HUES48 (cell line): ENCODE measurements at regions not wholly inside any gene's neighbourhood (a gene's known extent, or its start where the extent isn't known, plus 50 kb on each side); places are given as distances from the start of the nearest gene placed in this dataset.
"Not testable (repeated sequence)": the region's sequence is repeated elsewhere in the genome, so short reads cannot be mapped to it uniquely, and the experiment has no call there.

Experiments used
- H3K27ac ChIP-seq: one replicate; pipeline ENCODE4 v1.7.0; 2013; ENCODE audit warnings: low read depth, low read length, inconsistent platforms
- H3K27me3 ChIP-seq: 2 replicates; pipeline ENCODE4 v1.6.1; 2013; ENCODE audit warnings: mild to moderate bottlenecking, low read length; ENCODE audit not compliant: control insufficient read depth, insufficient read depth
- H3K36me3 ChIP-seq: 2 replicates; pipeline ENCODE4 v1.6.1; 2013; ENCODE audit warnings: low read length; ENCODE audit not compliant: control insufficient read depth, insufficient read depth
- H3K4me1 ChIP-seq: 2 replicates; pipeline ENCODE4 v1.6.1; 2013; ENCODE audit warnings: mild to moderate bottlenecking, low read length; ENCODE audit not compliant: control insufficient read depth, insufficient read depth
- H3K4me3 ChIP-seq: 2 replicates; pipeline ENCODE4 v1.5.1; 2013; ENCODE audit warnings: mild to moderate bottlenecking, low read depth, low read length
- H3K9ac ChIP-seq: 2 replicates; pipeline ENCODE4 v1.6.1; 2013; ENCODE audit warnings: mild to moderate bottlenecking, low read depth, low read length, moderate library complexity
- H3K9me3 ChIP-seq: 2 replicates; pipeline ENCODE4 v1.6.1; 2013; ENCODE audit warnings: low read length; ENCODE audit not compliant: control insufficient read depth, insufficient read depth

- no peak overlapping the region for H3K9ac ChIP-seq
- H3K4me3 ChIP-seq, result no peak overlapping the region
- H3K36me3 ChIP-seq, result no peaks in the 10 kb centered on the region
- peaks cover 3% of the 10 kb centered on the region; the same call in 1 of the 2 replicates for H3K9me3 ChIP-seq
- no peaks in the 10 kb centered on the region for H3K27me3 ChIP-seq
- no peak overlapping the region for H3K27ac ChIP-seq
- no peaks in the 10 kb centered on the region for H3K4me1 ChIP-seq
Measured at GRCh38 chr10:52949899-52950298, 177.3 kb upstream of the MBL2 start.

GRCh38 chr10:52946486-52946885 is 173.9 kb upstream of the MBL2 start:
- Histone ChIP-seq H3K27ac (no peak overlapping the region), H3K4me1 (no peaks in the 10 kb centered on the region), H3K36me3 (no peaks in the 10 kb centered on the region), H3K4me3 (no peak overlapping the region), H3K9me3 (peaks cover 3% of the 10 kb centered on the region; the same call in 1 of the 2 replicates), H3K9ac (no peak overlapping the region), H3K27me3 (no peaks in the 10 kb centered on the region)

- H3K27ac ChIP-seq, H3K9me3 ChIP-seq, H3K27me3 ChIP-seq, H3K4me3 ChIP-seq, H3K4me1 ChIP-seq, H3K36me3 ChIP-seq, H3K9ac ChIP-seq: not testable (repeated sequence)
Measured at GRCh38 chr10:52945521-52945920, 172.9 kb upstream of the MBL2 start.

DNA sequence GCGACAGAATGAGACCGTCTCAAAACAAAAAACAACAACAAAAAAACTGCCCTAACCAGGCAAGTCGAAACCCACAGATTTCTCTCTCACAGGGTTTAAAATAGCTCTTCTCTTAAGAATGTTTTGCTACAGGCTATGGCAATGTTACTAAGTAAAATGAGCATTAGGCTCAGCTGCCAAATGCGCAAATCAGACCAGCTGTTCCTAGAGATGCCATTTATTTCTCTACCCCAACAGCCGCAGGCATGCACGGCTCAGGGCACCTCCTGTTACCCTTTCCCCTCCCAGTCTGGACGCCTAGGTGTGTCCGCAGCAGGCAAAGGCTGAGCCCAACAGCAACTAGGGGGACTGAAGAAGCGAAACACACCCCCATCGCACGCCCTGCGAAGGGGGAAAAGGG is 168.3 kb upstream of the MBL2 start:
- H3K9me3 ChIP-seq, result no peaks in the 10 kb centered on the region
- no peak overlapping the region for H3K27ac ChIP-seq
- no peak overlapping the region for H3K4me3 ChIP-seq
- H3K4me1 ChIP-seq, result no peaks in the 10 kb centered on the region
- no peaks in the 10 kb centered on the region for H3K36me3 ChIP-seq
- no peaks in the 10 kb centered on the region for H3K27me3 ChIP-seq
- no peak overlapping the region for H3K9ac ChIP-seq

DNA sequence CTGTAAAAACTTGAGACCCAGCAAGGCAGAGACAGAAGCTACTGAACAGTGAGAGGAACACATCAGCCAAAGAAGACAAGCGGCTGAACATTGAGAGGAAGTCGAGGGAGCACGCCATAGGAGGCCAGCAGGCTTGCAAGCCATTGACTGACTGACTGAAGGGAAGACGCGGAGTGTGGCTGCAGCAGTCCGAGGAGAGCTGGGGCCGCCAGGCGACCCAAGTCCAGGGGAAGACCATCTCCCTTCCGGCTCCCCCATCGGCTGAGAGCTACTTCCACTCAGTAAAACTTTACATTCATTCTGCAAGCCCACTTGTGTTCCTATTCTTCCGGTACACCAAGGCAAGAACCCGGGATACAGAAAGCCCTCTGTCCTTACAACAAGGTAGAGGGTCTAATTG is 167.3 kb upstream of the MBL2 start:
- Histone ChIP-seq H3K36me3 (no peaks in the 10 kb centered on the region), H3K27me3 (no peaks in the 10 kb centered on the region), H3K4me3 (no peak overlapping the region), H3K9ac (no peak overlapping the region), H3K27ac (no peak overlapping the region), H3K9me3 (no peaks in the 10 kb centered on the region), H3K4me1 (no peaks in the 10 kb centered on the region)

DNA sequence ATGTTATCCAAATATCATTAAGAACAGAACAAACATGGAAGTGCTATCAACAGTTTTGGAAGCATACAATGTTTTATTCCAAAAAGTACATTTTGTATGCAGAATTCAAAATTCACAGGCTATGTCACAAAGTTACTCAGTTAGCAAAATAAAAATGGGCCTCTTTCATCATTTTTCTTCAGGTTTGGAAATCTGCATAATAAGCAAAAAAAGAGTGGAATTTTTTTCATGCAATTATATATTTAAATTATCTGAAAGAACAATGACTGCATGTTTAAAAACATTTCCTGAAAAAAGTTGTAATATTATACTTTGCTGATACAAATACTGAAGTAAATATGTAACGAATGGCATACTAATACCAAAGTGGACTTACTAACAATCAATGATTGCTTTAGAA is 161.2 kb upstream of the MBL2 start:
- Histone ChIP-seq H3K9ac (no peak overlapping the region), H3K4me3 (no peak overlapping the region), H3K36me3 (no peaks in the 10 kb centered on the region), H3K27ac (no peak overlapping the region), H3K9me3 (no peaks in the 10 kb centered on the region), H3K27me3 (no peaks in the 10 kb centered on the region), H3K4me1 (peaks cover 7% of the 10 kb centered on the region; the same call in 1 of the 2 replicates)

DNA sequence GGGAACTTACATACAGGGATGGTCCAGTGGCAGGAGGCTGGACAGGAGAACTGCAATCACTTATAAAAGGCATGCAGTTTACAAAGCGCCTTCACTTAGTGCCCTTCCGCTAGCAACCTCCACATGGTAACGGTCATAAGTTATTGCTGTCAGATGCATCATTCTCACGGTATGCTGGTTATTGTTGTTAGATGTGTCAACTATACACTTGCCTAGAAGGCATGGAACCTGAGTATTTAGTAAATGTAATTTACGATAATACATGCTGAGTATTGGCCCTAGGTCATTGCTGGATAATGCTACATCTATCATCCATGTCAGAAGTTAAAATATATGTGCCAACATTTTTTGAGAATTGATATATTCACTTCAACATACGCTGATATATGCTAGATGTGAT is 155.1 kb upstream of the MBL2 start:
- Histone ChIP-seq H3K4me3 (no peak overlapping the region), H3K27me3 (no peaks in the 10 kb centered on the region), H3K27ac (no peak overlapping the region)

DNA sequence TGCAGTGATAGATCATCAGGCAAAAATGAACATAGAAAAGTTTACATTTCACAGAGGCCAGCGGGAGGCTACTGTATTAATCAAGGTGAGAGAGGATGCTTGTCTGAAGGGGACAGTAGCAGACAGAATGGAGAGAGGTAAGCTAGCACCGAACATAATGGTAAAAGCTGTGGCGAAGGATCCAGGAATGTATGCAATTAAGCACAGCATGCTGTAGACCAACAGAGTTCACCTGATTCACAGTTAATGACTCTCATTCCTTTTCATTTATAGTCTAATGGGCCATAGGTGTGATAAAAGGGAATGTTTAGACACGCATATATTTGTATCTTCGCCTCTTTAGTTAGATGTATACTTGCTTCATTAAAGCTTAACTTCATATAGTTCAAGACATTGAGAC is 150.9 kb upstream of the MBL2 start:
- no peaks in the 10 kb centered on the region for H3K9me3 ChIP-seq
- peaks cover 47% of the 10 kb centered on the region for H3K4me1 ChIP-seq
- peak overlapping the region; percentile 27; the same call in 1 of the 2 replicates for H3K4me3 ChIP-seq
- no peak overlapping the region for H3K9ac ChIP-seq
- H3K27ac ChIP-seq, result peak overlapping the region; percentile 72
- no peaks in the 10 kb centered on the region for H3K27me3 ChIP-seq
- no peaks in the 10 kb centered on the region for H3K36me3 ChIP-seq

More for the DNA sequence above, 155.1 kb upstream of the MBL2 start:
- no peaks in the 10 kb centered on the region for H3K9me3 ChIP-seq
- H3K9ac ChIP-seq, result no peak overlapping the region
- H3K4me1 ChIP-seq, result peaks cover 33% of the 10 kb centered on the region
- H3K36me3 ChIP-seq, result no peaks in the 10 kb centered on the region

DNA sequence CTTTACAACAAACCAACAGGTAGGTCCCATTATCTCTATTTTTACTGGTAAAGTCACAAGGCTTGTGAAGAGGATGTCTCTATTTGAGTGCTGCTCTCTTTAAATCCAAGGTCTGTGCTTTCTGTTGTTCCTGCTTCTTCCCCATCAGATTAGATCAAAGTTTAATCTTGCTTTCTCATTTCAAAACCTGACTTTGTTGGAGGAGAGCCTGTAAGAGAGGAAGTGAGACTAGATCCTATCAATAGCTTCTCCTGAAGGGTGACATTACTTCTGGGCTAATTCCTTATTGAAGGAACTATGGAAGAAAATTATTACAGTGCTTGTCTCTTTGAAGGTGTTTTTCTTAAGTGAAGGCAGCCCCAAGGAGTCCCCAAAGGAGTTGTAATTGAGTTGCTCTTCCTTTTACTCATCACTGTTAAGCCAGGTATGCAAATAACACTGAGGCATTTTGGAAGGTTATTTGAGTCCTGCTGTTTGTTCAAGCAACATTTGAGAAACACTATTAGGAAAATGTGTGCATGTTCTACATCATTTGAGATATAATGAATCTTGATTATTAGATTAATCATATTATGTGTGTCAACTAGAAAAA is 146.2 kb upstream of the MBL2 start:
- Histone ChIP-seq H3K27ac (peak overlapping the region; percentile 26), H3K27me3 (no peaks in the 10 kb centered on the region), H3K9ac (no peak overlapping the region), H3K9me3 (no peaks in the 10 kb centered on the region), H3K36me3 (no peaks in the 10 kb centered on the region), H3K4me3 (no peak overlapping the region), H3K4me1 (peaks cover 52% of the 10 kb centered on the region)

GRCh38 chr10:52915391-52915790 is 142.8 kb upstream of the MBL2 start:
- Histone ChIP-seq H3K27ac (no peak overlapping the region), H3K4me3 (no peak overlapping the region), H3K9me3 (no peaks in the 10 kb centered on the region), H3K36me3 (no peaks in the 10 kb centered on the region), H3K9ac (no peak overlapping the region), H3K4me1 (peaks cover 29% of the 10 kb centered on the region), H3K27me3 (no peaks in the 10 kb centered on the region)

GRCh38 chr10:52911163-52911562 is 138.6 kb upstream of the MBL2 start:
- no peak overlapping the region for H3K4me3 ChIP-seq
- H3K9me3 ChIP-seq, result no peaks in the 10 kb centered on the region
- no peak overlapping the region for H3K27ac ChIP-seq
- no peak overlapping the region for H3K9ac ChIP-seq
- no peaks in the 10 kb centered on the region for H3K27me3 ChIP-seq
- no peaks in the 10 kb centered on the region for H3K36me3 ChIP-seq
- H3K4me1 ChIP-seq, result peaks cover 24% of the 10 kb centered on the region
